Activated CD4-positive, alpha-beta T cell treated with anti-CD3 and anti-CD28 coated beads, Interleukin-2, amount 50 U/mL, for 16 hours (primary cell): ENCODE measurements at regions not wholly inside any gene's neighbourhood (a gene's known extent, or its start where the extent isn't known, plus 50 kb on each side); places are given as distances from the start of the nearest gene placed in this dataset.
A peak's percentile ranks its signal among the peaks of the same experiment; 100 is the strongest.

ENCODE experiments used
- DNase-seq: peaks from one replicate; pipeline ENCODE4 v3.0.0-alpha.2; 2020

- DNase-seq, result no peak
Measured at GRCh38 chr6:88304520-88304919, 138.4 kb upstream of the CNR1 start.

GRCh38 chr6:88302769-88303225 is 136.7 kb upstream of the CNR1 start:
- no peak for DNase-seq

GRCh38 chr6:88301888-88302768 is 136.0 kb upstream of the CNR1 start:
- DNase-seq, result no peak

GRCh38 chr6:88301256-88301655 is 135.1 kb upstream of the CNR1 start:
- no peak for DNase-seq

GRCh38 chr6:88298066-88298845 is 132.1 kb upstream of the CNR1 start:
- no peak for DNase-seq

- no peak for DNase-seq
Measured at GRCh38 chr6:88296694-88297093, 130.5 kb upstream of the CNR1 start.

- no peak for DNase-seq
Measured at GRCh38 chr6:88295663-88296062, 129.5 kb upstream of the CNR1 start.

- DNase-seq, result no peak
Measured at GRCh38 chr6:88294702-88295101, 128.6 kb upstream of the CNR1 start.

- DNase-seq, result no peak
Measured at GRCh38 chr6:88290411-88290810, 124.3 kb upstream of the CNR1 start.

GRCh38 chr6:88287696-88288095 is 121.5 kb upstream of the CNR1 start:
- no peak for DNase-seq

GRCh38 chr6:88276331-88276730 is 110.2 kb upstream of the CNR1 start:
- DNase-seq, result no peak

GRCh38 chr6:88268508-88268907 is 102.4 kb upstream of the CNR1 start:
- no peak for DNase-seq

- no peak for DNase-seq
Measured at GRCh38 chr6:88266126-88266525, 100.0 kb upstream of the CNR1 start.

- no peak for DNase-seq
Measured at GRCh38 chr6:88263591-88263990, 97.4 kb upstream of the CNR1 start.

GRCh38 chr6:88262332-88262731 is 96.2 kb upstream of the CNR1 start:
- DNase-seq, result no peak

- DNase-seq, result no peak
Measured at GRCh38 chr6:88251301-88251700, 85.2 kb upstream of the CNR1 start.

- no peak for DNase-seq
Measured at GRCh38 chr6:88248709-88249321, 82.7 kb upstream of the CNR1 start.

GRCh38 chr6:88246654-88247053 is 80.5 kb upstream of the CNR1 start:
- no peak for DNase-seq

- DNase-seq, result no peak
Measured at GRCh38 chr6:88244721-88245120, 78.6 kb upstream of the CNR1 start.

- no peak for DNase-seq
Measured at GRCh38 chr6:88238901-88239300, 72.8 kb upstream of the CNR1 start.

- peak; percentile 2 for DNase-seq
Measured at GRCh38 chr6:88238065-88238464, 71.9 kb upstream of the CNR1 start.

- DNase-seq, result no peak
Measured at GRCh38 chr6:88236612-88237360, 70.6 kb upstream of the CNR1 start.

GRCh38 chr6:88232753-88233152 is 66.6 kb upstream of the CNR1 start:
- no peak for DNase-seq
